OCI-LY1 (cell line): ENCODE measurements at regions not wholly inside any gene's neighbourhood (a gene's known extent, or its start where the extent isn't known, plus 50 kb on each side); places are given as distances from the start of the nearest gene placed in this dataset.

ENCODE experiments used
- EZH2 ChIP-seq: fragments of 200-600 bp; sonication (generic), shearing (Covaris generic); IDR thresholded peaks from 2 replicates; pipeline ENCODE4 v1.8.0; 2017; ENCODE audit warnings: borderline replicate concordance, mixed run types, mild to moderate bottlenecking, antibody characterized with exemption, low read length, moderate library complexity, mixed read lengths
- TF ChIP-seq, protein P1 (sequence below): fragments of 200-600 bp; sonication (generic), shearing (Covaris generic); IDR thresholded peaks from 2 replicates; pipeline ENCODE4 v1.5.1; 2017; ENCODE audit warnings: mild to moderate bottlenecking, antibody characterized with exemption, low read length, moderate library complexity, mixed read lengths

DNA sequence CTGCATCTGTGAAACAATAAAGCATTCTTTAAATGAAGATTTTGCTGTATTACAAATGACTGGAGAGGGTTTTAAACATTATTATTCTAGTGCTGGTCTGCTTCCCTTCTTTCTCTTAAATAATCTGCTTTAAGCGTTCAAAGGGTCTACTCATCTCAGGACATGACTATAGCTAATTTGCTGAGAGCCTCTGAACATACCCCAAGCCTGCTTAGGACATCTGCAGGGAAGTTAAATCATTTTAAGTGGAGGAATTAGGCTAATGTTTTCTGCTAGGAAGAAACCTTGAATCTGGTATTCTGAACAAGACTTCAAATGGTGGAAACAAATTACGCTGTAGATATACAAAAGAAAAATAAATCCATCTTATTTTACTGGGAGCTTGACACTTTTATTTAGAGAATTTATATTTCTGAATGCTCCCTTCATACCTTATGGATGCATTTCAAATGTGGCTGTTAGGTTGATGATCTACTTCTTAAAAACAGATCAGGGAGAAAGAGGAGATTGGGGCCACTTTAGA, 124.4 kb upstream of the ITGB1 start:
- TF ChIP-seq, protein P1, sequence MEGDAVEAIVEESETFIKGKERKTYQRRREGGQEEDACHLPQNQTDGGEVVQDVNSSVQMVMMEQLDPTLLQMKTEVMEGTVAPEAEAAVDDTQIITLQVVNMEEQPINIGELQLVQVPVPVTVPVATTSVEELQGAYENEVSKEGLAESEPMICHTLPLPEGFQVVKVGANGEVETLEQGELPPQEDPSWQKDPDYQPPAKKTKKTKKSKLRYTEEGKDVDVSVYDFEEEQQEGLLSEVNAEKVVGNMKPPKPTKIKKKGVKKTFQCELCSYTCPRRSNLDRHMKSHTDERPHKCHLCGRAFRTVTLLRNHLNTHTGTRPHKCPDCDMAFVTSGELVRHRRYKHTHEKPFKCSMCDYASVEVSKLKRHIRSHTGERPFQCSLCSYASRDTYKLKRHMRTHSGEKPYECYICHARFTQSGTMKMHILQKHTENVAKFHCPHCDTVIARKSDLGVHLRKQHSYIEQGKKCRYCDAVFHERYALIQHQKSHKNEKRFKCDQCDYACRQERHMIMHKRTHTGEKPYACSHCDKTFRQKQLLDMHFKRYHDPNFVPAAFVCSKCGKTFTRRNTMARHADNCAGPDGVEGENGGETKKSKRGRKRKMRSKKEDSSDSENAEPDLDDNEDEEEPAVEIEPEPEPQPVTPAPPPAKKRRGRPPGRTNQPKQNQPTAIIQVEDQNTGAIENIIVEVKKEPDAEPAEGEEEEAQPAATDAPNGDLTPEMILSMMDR = no peak
- no peak for TF ChIP-seq EZH2
